Smooth muscle cell (in vitro differentiated cells): ENCODE measurements at regions not wholly inside any gene's neighbourhood (a gene's known extent, or its start where the extent isn't known, plus 50 kb on each side); places are given as distances from the start of the nearest gene placed in this dataset.

Source experiments
- DNase-seq: peaks from one replicate; lab custom pipeline; 2025; ENCODE audit not compliant: unreplicated experiment; lab: John Stamatoyannopoulos, UW
- H2AFZ ChIP-seq: fragments of 200-600 bp; sonication (generic); 2 replicates; pipeline ENCODE4 v1.6.0; 2016; ENCODE audit warnings: antibody characterized with exemption, low read depth, mild to moderate bottlenecking
- H3F3A ChIP-seq: fragments of 200-600 bp; sonication (generic); 2 replicates; pipeline ENCODE4 v1.6.0; 2017; ENCODE audit warnings: antibody characterized with exemption, low read depth
- H3K27ac ChIP-seq: fragments of 200-600 bp; sonication (generic); 2 replicates; pipeline ENCODE4 v1.5.1; 2016; ENCODE audit warnings: low read depth, mild to moderate bottlenecking
- H3K27me3 ChIP-seq: fragments of 200-600 bp; sonication (generic); 2 replicates; pipeline ENCODE4 v1.6.1; 2016; ENCODE audit warnings: low read depth, mild to moderate bottlenecking
- H3K36me3 ChIP-seq: fragments of 200-600 bp; sonication (generic); 2 replicates; pipeline ENCODE4 v1.5.1; 2016; ENCODE audit warnings: low read depth
- H3K4me1 ChIP-seq: fragments of 200-600 bp; sonication (generic); 2 replicates; pipeline ENCODE4 v1.5.1; 2016; ENCODE audit warnings: low read depth
- H3K4me2 ChIP-seq: fragments of 200-600 bp; sonication (generic); 2 replicates; pipeline ENCODE4 v1.6.0; 2016; ENCODE audit warnings: mild to moderate bottlenecking
- H3K4me3 ChIP-seq: fragments of 200-600 bp; sonication (generic); 2 replicates; pipeline ENCODE4 v1.5.1; 2016; ENCODE audit warnings: mild to moderate bottlenecking
- H3K79me2 ChIP-seq: fragments of 200-600 bp; sonication (generic); 2 replicates; pipeline ENCODE4 v1.6.0; 2016; ENCODE audit warnings: low read depth, mild to moderate bottlenecking
- H3K9ac ChIP-seq: fragments of 200-600 bp; sonication (generic); 2 replicates; pipeline ENCODE4 v1.6.0; 2016; ENCODE audit warnings: low read depth
- H3K9me3 ChIP-seq: fragments of 200-600 bp; sonication (generic); replicated peaks from 2 replicates; pipeline ENCODE4 v1.5.1; 2016; ENCODE audit warnings: low read depth
- H4K20me1 ChIP-seq: fragments of 200-600 bp; sonication (generic); 2 replicates; pipeline ENCODE4 v1.6.0; 2016; ENCODE audit warnings: low read depth
- WGBS: methylation state at CpG from one replicate; pipeline ENCODE4 v1.1.7; 2016; ENCODE audit warnings: low lambda C conversion rate; 5-methylcytosine and 5-hydroxymethylcytosine counted together
- TF ChIP-seq, protein P1 (sequence below): fragments of 200-600 bp; sonication (generic); IDR thresholded peaks from 2 replicates; pipeline ENCODE4 v1.5.1; 2017; ENCODE audit warnings: borderline replicate concordance, mild to moderate bottlenecking, antibody characterized with exemption; ENCODE audit not compliant: insufficient read depth, poor library complexity, severe bottlenecking

DNA sequence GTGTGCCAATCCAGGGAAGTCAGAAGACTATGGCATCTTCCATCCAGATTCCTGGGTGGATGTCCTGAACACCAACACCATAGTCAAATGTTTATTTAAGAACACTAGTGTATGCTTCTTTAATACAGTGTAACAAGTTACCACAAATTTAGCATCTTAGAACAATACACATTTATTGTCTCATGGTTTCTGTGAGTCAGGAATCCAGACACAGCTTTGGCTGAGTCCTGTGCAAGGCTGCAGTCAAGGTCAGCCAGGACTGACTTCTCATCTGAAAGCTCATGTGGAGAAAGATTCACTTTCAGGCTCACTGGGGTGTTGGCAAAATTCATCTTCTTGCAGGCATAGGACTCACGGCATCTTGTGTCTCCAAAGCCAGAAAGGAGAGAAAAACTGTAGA is 143.4 kb downstream of the ANXA2 start:
- 80% methylated on average over 1 of the region's 1 CpG for WGBS
- Histone ChIP-seq H3K9ac (no peak overlapping the region), H3F3A (no peaks in the 10 kb centered on the region), H3K79me2 (no peaks in the 10 kb centered on the region), H4K20me1 (no peaks in the 10 kb centered on the region), H3K9me3 (no peaks in the 10 kb centered on the region), H3K4me1 (no peaks in the 10 kb centered on the region), H3K27ac (no peak overlapping the region), H3K36me3 (no peaks in the 10 kb centered on the region), H2AFZ (no peak overlapping the region), H3K27me3 (peaks cover 4% of the 10 kb centered on the region), H3K4me3 (no peak overlapping the region), H3K4me2 (no peak overlapping the region)
- TF ChIP-seq, protein P1, sequence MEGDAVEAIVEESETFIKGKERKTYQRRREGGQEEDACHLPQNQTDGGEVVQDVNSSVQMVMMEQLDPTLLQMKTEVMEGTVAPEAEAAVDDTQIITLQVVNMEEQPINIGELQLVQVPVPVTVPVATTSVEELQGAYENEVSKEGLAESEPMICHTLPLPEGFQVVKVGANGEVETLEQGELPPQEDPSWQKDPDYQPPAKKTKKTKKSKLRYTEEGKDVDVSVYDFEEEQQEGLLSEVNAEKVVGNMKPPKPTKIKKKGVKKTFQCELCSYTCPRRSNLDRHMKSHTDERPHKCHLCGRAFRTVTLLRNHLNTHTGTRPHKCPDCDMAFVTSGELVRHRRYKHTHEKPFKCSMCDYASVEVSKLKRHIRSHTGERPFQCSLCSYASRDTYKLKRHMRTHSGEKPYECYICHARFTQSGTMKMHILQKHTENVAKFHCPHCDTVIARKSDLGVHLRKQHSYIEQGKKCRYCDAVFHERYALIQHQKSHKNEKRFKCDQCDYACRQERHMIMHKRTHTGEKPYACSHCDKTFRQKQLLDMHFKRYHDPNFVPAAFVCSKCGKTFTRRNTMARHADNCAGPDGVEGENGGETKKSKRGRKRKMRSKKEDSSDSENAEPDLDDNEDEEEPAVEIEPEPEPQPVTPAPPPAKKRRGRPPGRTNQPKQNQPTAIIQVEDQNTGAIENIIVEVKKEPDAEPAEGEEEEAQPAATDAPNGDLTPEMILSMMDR: no peak
- DNase-seq: no peak

DNA sequence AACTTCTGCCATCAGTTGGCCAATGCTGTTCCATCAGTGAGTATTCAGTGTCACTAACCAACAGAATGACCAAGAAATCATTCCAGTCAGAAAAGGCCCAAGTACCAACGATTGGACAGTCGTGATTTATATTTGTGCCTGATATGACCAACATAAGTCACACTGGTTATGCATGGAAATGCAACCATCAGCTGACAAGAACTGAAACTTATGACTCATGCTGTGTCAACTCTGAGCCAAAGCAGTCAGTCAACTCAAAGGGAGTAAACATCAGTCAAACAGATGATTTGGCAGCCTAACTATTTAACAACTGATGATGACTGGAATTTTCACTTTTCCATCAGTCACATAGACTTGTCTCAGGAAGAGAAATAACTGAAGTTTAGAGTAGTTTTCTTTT is 142.4 kb downstream of the ANXA2 start:
- WGBS: 80% methylated on average over 2 of the region's 2 CpGs
- no peak overlapping the region for H3K27ac ChIP-seq

GRCh38 chr15:60257591-60258159 is 140.1 kb downstream of the ANXA2 start:
- no peaks in the 10 kb centered on the region for H3K4me1 ChIP-seq
- H3K4me3 ChIP-seq: no peak overlapping the region
- 86% methylated on average over 5 of the region's 5 CpGs for WGBS
- H3F3A ChIP-seq: no peaks in the 10 kb centered on the region
- no peak overlapping the region for H3K4me2 ChIP-seq
- DNase-seq: no peak
- H3K36me3 ChIP-seq: no peaks in the 10 kb centered on the region
- H3K27ac ChIP-seq: no peak overlapping the region
- no peak overlapping the region for H3K9ac ChIP-seq
- H3K27me3 ChIP-seq: peaks cover 4% of the 10 kb centered on the region
- TF ChIP-seq, protein P1: no peak
- H3K79me2 ChIP-seq: no peaks in the 10 kb centered on the region
- no peaks in the 10 kb centered on the region for H3K9me3 ChIP-seq
- H4K20me1 ChIP-seq: no peaks in the 10 kb centered on the region
- H2AFZ ChIP-seq: no peak overlapping the region

More for the DNA sequence above, 142.4 kb downstream of the ANXA2 start:
- no peaks in the 10 kb centered on the region for H3K9me3 ChIP-seq
- H3K4me1 ChIP-seq: no peaks in the 10 kb centered on the region
- H3K4me3 ChIP-seq: no peak overlapping the region
- no peak overlapping the region for H3K9ac ChIP-seq
- DNase-seq: no peak
- H3K36me3 ChIP-seq: no peaks in the 10 kb centered on the region
- peaks cover 4% of the 10 kb centered on the region for H3K27me3 ChIP-seq
- H3F3A ChIP-seq: no peaks in the 10 kb centered on the region
- no peak overlapping the region for H2AFZ ChIP-seq
- TF ChIP-seq, protein P1: no peak
- no peaks in the 10 kb centered on the region for H4K20me1 ChIP-seq
- H3K4me2 ChIP-seq: no peak overlapping the region
- no peaks in the 10 kb centered on the region for H3K79me2 ChIP-seq

DNA sequence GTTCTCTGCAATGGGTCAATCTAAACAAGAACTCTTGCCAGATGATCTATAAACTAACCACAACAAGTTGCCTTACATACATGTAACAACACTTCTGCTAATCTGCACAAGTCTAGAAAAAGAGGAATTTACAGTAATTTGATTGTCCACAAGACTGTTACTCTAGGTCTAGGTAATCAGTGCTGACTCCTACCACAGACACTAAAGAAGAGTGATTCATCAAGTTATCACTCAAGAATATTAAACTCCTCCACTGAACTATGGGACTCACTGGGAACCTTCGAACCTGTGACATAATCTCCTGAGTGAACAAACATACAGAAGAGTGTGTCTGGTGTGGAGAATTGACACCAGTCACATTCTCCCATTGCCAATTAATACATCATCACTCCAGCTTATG is 138.3 kb downstream of the ANXA2 start:
- TF ChIP-seq, protein P1: no peak
- no peak overlapping the region for H3K27ac ChIP-seq
- H3K79me2 ChIP-seq: no peaks in the 10 kb centered on the region
- no peak overlapping the region for H3K4me3 ChIP-seq
- no peak overlapping the region for H3K9ac ChIP-seq
- no peaks in the 10 kb centered on the region for H4K20me1 ChIP-seq
- 61% methylated on average over 1 of the region's 1 CpG for WGBS
- H2AFZ ChIP-seq: no peak overlapping the region
- no peak overlapping the region for H3K4me2 ChIP-seq
- no peaks in the 10 kb centered on the region for H3K9me3 ChIP-seq
- no peaks in the 10 kb centered on the region for H3F3A ChIP-seq
- DNase-seq: no peak
- H3K4me1 ChIP-seq: no peaks in the 10 kb centered on the region
- H3K27me3 ChIP-seq: peaks cover 11% of the 10 kb centered on the region
- H3K36me3 ChIP-seq: no peaks in the 10 kb centered on the region
